CD4-positive, alpha-beta memory T cell (primary cell): ENCODE measurements at regions not wholly inside any gene's neighbourhood (a gene's known extent, or its start where the extent isn't known, plus 50 kb on each side); places are given as distances from the start of the nearest gene placed in this dataset.

Experiments
- CTCF ChIA-PET: fragments of 350-600 bp; sonication (Branson Sonifier 250); formaldehyde crosslinking; loops from one replicate; lab custom pipeline; 2021; ENCODE audit warnings: inconsistent platforms; ENCODE audit not compliant: partially characterized antibody; lab: Charles Lee
- POLR2A ChIA-PET: fragments of 350-600 bp; sonication (Branson Sonifier 250); formaldehyde crosslinking; loops from one replicate; lab custom pipeline; 2021; ENCODE audit not compliant: partially characterized antibody; lab: Charles Lee
- DNase-seq, 5 donors: peaks; one replicate each; pipeline versions ENCODE4 v3.0.0 to v3.0.0-alpha.2; 2020 to 2022; ENCODE audit warnings: mixed read lengths in 1 of 5
- H3K27ac ChIP-seq: one replicate; pipeline ENCODE4 v1.7.0; 2013; ENCODE audit warnings: low read depth, low read length
- H3K27me3 ChIP-seq: 2 replicates; pipeline ENCODE4 v1.7.0; 2013; ENCODE audit warnings: mild to moderate bottlenecking, low read length, moderate library complexity; ENCODE audit not compliant: insufficient read depth
- H3K36me3 ChIP-seq: 2 replicates; pipeline ENCODE4 v1.7.0; 2013; ENCODE audit warnings: mild to moderate bottlenecking, low read length, moderate library complexity; ENCODE audit not compliant: insufficient read depth
- H3K4me1 ChIP-seq: 2 replicates; pipeline ENCODE4 v1.7.0; 2013; ENCODE audit warnings: mild to moderate bottlenecking, low read length, moderate library complexity; ENCODE audit not compliant: insufficient read depth
- H3K4me3 ChIP-seq, 2 donors: one replicate each; pipeline ENCODE4 v1.7.0; 2013; ENCODE audit warnings: low read length in 2 of 2, mild to moderate bottlenecking in 1 of 2
- H3K9me3 ChIP-seq, 2 donors: one replicate each; pipeline ENCODE4 v1.7.0; 2013; ENCODE audit warnings: low read length in 2 of 2, control low read depth in 1 of 2; ENCODE audit not compliant: control insufficient read depth in 1 of 2
- H3K27ac Mint-ChIP-seq, 7 donors: one replicate each; pipeline ENCODE4 v1.8.0; 2020 to 2021; ENCODE audit warnings: mixed read lengths in 7 of 7, mild to moderate bottlenecking in 6 of 7, inconsistent platforms in 3 of 7, moderate library complexity in 3 of 7
- H3K27me3 Mint-ChIP-seq, 2 donors: one replicate each; pipeline ENCODE4 v1.8.0; 2020 to 2021; ENCODE audit warnings: mixed read lengths in 2 of 2
- H3K36me3 Mint-ChIP-seq, 2 donors: one replicate each; pipeline ENCODE4 v1.8.0; 2020 to 2021; ENCODE audit warnings: mixed read lengths in 2 of 2, inconsistent platforms in 1 of 2, mild to moderate bottlenecking in 1 of 2
- H3K4me1 Mint-ChIP-seq, 4 donors: one replicate each; pipeline ENCODE4 v1.8.0; 2020 to 2021; ENCODE audit warnings: mixed read lengths in 4 of 4, mild to moderate bottlenecking in 1 of 4
- H3K4me3 Mint-ChIP-seq, 8 donors: one replicate each; pipeline ENCODE4 v1.8.0; 2020 to 2021; ENCODE audit warnings: mixed read lengths in 8 of 8, mild to moderate bottlenecking in 7 of 8, moderate library complexity in 6 of 8, inconsistent platforms in 3 of 8
- H3K9me3 Mint-ChIP-seq, 8 donors: one replicate each; pipeline ENCODE4 v1.8.0; 2020 to 2021; ENCODE audit warnings: mixed read lengths in 8 of 8, mild to moderate bottlenecking in 5 of 8, inconsistent platforms in 3 of 8, moderate library complexity in 1 of 8
- intact Hi-C: fragments of 100-400 bp; cut with micrococcal nuclease; formaldehyde crosslinking; loops from one replicate; pipeline ENCODE4 v1.15.1; 2023

DNA sequence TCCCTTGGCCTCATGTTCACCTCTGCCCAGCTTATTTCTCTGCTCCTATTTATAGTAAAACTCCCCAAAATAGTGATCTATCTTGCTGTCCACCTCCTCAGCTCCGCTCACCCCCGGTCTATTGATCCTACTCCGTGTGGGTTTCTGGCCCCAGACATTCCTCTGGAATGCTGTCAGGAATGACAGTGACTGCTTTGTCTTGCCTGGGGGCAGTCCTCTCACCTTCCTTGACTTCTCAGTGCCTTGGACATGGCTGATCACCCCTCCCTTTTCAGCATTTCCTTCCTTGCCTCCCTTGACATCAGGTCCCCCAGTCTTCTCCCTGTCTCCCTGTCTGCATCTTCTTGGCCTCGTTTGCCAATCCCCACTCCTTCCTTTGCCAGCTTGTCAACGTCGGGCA is 108.1 kb upstream of the BACE2 start:
- H3K27me3 Mint-ChIP-seq = peaks cover 3 to 9% of the 10 kb centered on the region in 2 donors
- H3K9me3 Mint-ChIP-seq = peaks cover 0 to 4% (median 0%) of the 10 kb centered on the region in 8 donors
- H3K27me3 ChIP-seq = no peaks in the 10 kb centered on the region
- H3K36me3 Mint-ChIP-seq = no peaks in the 10 kb centered on the region
- H3K4me1 ChIP-seq = no peaks in the 10 kb centered on the region
- POLR2A ChIA-PET = no interaction called here
- H3K36me3 ChIP-seq = no peaks in the 10 kb centered on the region
- no peaks in the 10 kb centered on the region for H3K4me1 Mint-ChIP-seq
- no peak overlapping the region for H3K4me3 ChIP-seq
- no peaks in the 10 kb centered on the region for H3K9me3 ChIP-seq
- no peak for DNase-seq
- intact Hi-C loops = no loop called here
- H3K27ac Mint-ChIP-seq = no peak overlapping the region
- no peak overlapping the region for H3K4me3 Mint-ChIP-seq
- H3K27ac ChIP-seq = no peak overlapping the region
- CTCF ChIA-PET = no interaction called here

DNA sequence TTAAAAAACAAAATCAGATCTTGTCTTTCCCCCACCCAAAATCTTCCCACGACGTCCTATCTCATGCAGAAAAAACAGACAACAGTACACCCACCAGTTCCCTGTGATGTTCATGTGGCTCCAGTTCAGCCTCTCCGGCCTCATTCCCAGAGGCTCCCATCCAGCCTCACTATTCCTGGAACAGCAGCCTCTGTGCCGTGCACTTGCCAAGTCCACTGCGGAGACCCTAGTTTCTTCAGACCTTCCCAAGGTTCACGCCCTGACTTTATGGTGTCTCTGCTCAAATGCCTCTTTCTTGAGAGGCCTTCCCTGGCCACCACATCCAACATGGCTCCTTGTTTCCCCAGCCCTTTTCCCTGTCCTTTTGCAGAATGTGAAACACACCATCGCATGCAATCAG is 106.3 kb upstream of the BACE2 start:
- no peak for DNase-seq
- Mint-ChIP-seq H3K27me3 (peaks cover 6 to 8% of the 10 kb centered on the region in 2 donors), H3K9me3 (peaks cover 0 to 4% (median 0%) of the 10 kb centered on the region in 8 donors), H3K27ac (no peak overlapping the region), H3K36me3 (no peaks in the 10 kb centered on the region), H3K4me1 (no peaks in the 10 kb centered on the region), H3K4me3 (no peak overlapping the region)
- Histone ChIP-seq H3K4me3 (no peak overlapping the region), H3K9me3 (no peaks in the 10 kb centered on the region), H3K36me3 (no peaks in the 10 kb centered on the region), H3K27me3 (no peaks in the 10 kb centered on the region), H3K27ac (no peak overlapping the region), H3K4me1 (no peaks in the 10 kb centered on the region)
- ChIA-PET POLR2A (no interaction called here), CTCF (no interaction called here)
- intact Hi-C loops = no loop called here

DNA sequence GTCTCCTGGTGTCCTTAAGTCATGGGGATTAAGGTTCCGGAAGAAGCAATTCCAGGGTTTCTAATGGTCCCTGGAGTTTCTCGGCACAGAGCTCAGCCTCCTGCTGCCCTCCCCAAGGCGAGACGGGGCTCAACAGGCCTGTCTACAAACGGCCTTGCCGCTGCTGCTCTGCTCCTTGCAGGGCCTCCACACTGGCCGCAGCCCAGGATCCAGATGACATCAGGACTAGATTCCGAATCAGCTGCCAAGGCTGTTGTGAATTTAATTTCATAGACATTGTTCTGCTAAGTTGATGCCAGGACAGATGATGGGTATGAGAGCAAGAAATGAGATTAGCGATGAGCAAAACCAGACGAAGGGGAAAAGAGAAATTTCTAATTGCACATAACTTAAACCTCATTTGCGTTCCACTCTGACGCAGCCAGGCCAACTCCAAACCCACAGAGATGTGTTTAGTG is 103.6 kb upstream of the BACE2 start:
- no peak overlapping the region for H3K4me3 ChIP-seq
- H3K27ac ChIP-seq = no peak overlapping the region
- ChIA-PET CTCF (no interaction called here), POLR2A (no interaction called here)
- Mint-ChIP-seq H3K4me3 (no peak overlapping the region), H3K36me3 (no peaks in the 10 kb centered on the region), H3K9me3 (peaks cover 0 to 4% (median 0%) of the 10 kb centered on the region in 8 donors), H3K4me1 (peaks cover 4 to 15% (median 8%) of the 10 kb centered on the region in 4 donors), H3K27me3 (peaks cover 20% of the 10 kb centered on the region in 2 donors), H3K27ac (no peak overlapping the region)
- DNase-seq = no peak
- intact Hi-C loops = no loop called here
- peaks cover 5% of the 10 kb centered on the region for H3K4me1 ChIP-seq
- no peaks in the 10 kb centered on the region for H3K27me3 ChIP-seq
- H3K9me3 ChIP-seq = no peaks in the 10 kb centered on the region
- no peaks in the 10 kb centered on the region for H3K36me3 ChIP-seq

DNA sequence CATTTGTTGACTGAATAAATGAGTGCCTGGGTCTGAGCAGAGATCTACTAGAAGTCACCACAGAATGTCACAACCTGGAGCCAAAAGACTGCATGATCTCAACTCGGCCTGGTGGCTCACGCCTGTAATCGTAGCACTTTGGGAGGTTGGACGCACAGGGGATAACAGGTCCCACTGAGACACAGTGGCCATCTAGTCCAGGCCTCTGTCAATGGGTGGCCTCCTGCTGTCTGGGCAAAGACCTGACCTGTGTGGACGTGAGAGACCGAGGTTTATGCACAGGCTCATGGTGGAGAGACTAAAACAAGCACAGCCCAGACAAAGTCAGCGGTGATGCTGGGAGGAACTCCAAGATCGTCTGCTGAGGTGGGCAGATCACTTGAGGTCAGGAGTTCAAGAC is 103.0 kb upstream of the BACE2 start:
- no peak overlapping the region for H3K4me3 ChIP-seq
- peaks cover 20% of the 10 kb centered on the region in 2 donors for H3K27me3 Mint-ChIP-seq
- H3K9me3 ChIP-seq = no peaks in the 10 kb centered on the region
- H3K4me3 Mint-ChIP-seq = no peak overlapping the region
- H3K27ac ChIP-seq = no peak overlapping the region
- no peaks in the 10 kb centered on the region for H3K36me3 ChIP-seq
- H3K9me3 Mint-ChIP-seq = peaks cover 0 to 3% (median 0%) of the 10 kb centered on the region in 8 donors
- peaks cover 5% of the 10 kb centered on the region for H3K4me1 ChIP-seq
- ChIA-PET CTCF (no interaction called here), POLR2A (no interaction called here)
- no peak overlapping the region for H3K27ac Mint-ChIP-seq
- no peak for DNase-seq
- intact Hi-C loops = loop anchor here (5.0 kb wide), 1 partner anchor 923 kb away; no protein-coding TSS in a partner anchor
- no peaks in the 10 kb centered on the region for H3K27me3 ChIP-seq
- no peaks in the 10 kb centered on the region for H3K36me3 Mint-ChIP-seq
- H3K4me1 Mint-ChIP-seq = peaks cover 4 to 15% (median 8%) of the 10 kb centered on the region in 4 donors

DNA sequence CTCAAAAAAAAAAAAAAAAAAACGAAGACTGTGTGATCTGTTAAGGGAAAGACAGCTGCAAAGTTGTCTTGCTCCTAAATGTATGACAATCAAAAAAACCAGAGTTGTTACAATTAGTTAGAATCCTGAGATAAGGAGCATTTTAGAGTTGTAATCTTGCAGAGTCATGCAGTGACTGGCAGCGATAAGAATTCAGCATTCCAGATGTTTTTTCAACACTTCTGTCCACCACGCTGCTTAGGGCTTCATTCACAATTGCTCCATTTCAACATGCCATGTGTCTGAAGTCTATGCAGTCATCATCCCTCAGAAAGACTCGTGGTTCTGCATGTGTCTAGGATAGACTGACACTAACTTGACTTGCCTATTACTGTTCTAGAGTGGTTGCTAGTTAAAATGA is 102.4 kb upstream of the BACE2 start:
- Mint-ChIP-seq H3K27ac (no peak overlapping the region), H3K4me1 (peaks cover 4 to 15% (median 8%) of the 10 kb centered on the region in 4 donors), H3K27me3 (peaks cover 20 to 21% of the 10 kb centered on the region in 2 donors), H3K36me3 (no peaks in the 10 kb centered on the region), H3K9me3 (no peaks in the 10 kb centered on the region), H3K4me3 (no peak overlapping the region)
- no peak overlapping the region for H3K27ac ChIP-seq
- CTCF ChIA-PET = no interaction called here
- no peak for DNase-seq
- intact Hi-C loops = loop anchor here (5.0 kb wide), 1 partner anchor 923 kb away; no protein-coding TSS in a partner anchor
- peaks cover 5% of the 10 kb centered on the region for H3K4me1 ChIP-seq
- POLR2A ChIA-PET = no interaction called here
- H3K27me3 ChIP-seq = no peaks in the 10 kb centered on the region
- no peaks in the 10 kb centered on the region for H3K9me3 ChIP-seq
- H3K4me3 ChIP-seq = no peak overlapping the region
- H3K36me3 ChIP-seq = no peaks in the 10 kb centered on the region

DNA sequence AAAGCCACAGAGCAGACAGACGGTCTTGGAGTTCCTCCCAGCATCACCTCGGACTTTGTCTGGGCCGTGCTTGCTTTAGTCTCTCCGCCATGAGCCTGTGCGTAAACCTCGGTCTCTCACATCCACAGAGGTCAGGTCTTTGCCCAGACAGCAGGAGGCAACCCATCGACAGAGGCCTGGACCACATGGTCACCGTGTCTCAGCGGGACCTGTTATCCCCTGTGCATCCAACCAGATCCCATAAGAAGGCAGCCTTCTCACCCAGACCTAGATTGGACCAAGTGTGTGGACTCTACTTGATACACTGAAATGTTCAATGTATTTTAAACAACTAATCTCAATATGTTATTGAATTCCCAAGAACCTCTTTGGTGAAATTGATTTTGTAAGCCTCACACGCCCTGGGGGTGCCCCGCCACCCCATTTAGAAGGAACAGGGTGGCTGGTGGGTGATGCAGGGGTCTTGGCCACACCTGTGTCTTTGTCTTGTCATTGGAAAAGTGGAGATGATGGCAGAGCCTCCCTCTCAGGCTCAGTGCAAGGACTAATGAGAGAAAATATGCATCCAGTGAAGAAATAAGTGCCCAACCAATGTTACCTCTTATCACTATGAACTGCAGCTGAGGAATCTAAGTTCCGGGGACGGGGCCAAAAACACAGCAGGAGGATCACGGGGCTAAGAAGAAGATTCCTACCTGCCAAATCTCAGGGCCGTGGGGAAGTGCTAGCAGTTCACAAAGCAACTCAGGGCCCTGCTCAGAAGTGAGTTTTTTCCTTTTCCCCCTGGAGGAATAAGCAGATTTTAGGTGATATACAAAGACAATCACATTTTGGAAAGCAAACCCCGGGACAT is 101.6 kb upstream of the BACE2 start:
- intact Hi-C loops = loop anchor here (5.0 kb wide), 1 partner anchor 924 kb away; no protein-coding TSS in a partner anchor
- POLR2A ChIA-PET = no interaction called here
- Mint-ChIP-seq H3K36me3 (no peaks in the 10 kb centered on the region), H3K9me3 (no peaks in the 10 kb centered on the region), H3K4me1 (peaks cover 4 to 15% (median 8%) of the 10 kb centered on the region in 4 donors), H3K4me3 (no peak overlapping the region), H3K27me3 (peaks cover 22 to 24% of the 10 kb centered on the region in 2 donors), H3K27ac (no peak overlapping the region)
- Histone ChIP-seq H3K27ac (no peak overlapping the region), H3K9me3 (no peaks in the 10 kb centered on the region), H3K4me3 (no peak overlapping the region), H3K27me3 (no peaks in the 10 kb centered on the region), H3K36me3 (no peaks in the 10 kb centered on the region), H3K4me1 (peaks cover 5% of the 10 kb centered on the region)
- DNase-seq = no peak
- CTCF ChIA-PET = no interaction called here

DNA sequence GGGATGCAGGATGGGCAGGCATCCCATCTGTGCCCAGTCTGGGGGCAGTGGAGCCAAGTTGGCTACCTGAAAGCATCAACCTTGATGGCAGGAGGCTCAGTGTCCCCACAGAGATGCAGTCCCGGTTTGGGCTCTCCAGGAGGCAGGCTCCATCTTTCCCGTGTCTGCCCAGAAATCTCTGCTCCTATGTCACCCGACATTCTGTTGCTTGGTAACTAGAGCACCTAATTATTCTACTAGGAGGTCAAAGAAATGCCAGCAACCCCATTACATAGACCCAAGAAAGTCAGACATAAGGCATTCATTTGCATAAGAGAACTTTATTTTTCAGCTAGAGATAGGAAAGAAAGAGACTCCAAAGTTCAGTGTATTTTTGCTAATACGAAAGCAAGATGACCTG is 100.3 kb upstream of the BACE2 start:
- H3K9me3 Mint-ChIP-seq = no peaks in the 10 kb centered on the region
- H3K4me1 Mint-ChIP-seq = peaks cover 4 to 15% (median 8%) of the 10 kb centered on the region in 4 donors
- no peaks in the 10 kb centered on the region for H3K36me3 Mint-ChIP-seq
- no peak overlapping the region for H3K27ac ChIP-seq
- no peak for DNase-seq
- H3K9me3 ChIP-seq = no peaks in the 10 kb centered on the region
- H3K27ac Mint-ChIP-seq = no peak overlapping the region
- POLR2A ChIA-PET = no interaction called here
- H3K4me3 ChIP-seq = no peak overlapping the region
- peak overlapping the region in 3 of 8 donors; percentile 6 to 74 (median 11) for H3K4me3 Mint-ChIP-seq
- no peaks in the 10 kb centered on the region for H3K36me3 ChIP-seq
- CTCF ChIA-PET = interaction anchor here (1.0 to 1.6 kb wide), 2 partner anchors 11 to 1550 kb away, joined by 5 to 8 read pairs; no protein-coding TSS in a partner anchor
- H3K4me1 ChIP-seq = peaks cover 5% of the 10 kb centered on the region
- intact Hi-C loops = loop anchor here (5.0 kb wide), 1 partner anchor 925 kb away; no protein-coding TSS in a partner anchor
- H3K27me3 ChIP-seq = no peaks in the 10 kb centered on the region
- peaks cover 21 to 23% of the 10 kb centered on the region in 2 donors for H3K27me3 Mint-ChIP-seq
